Activated naive CD8-positive, alpha-beta T cell treated with anti-CD3 and anti-CD28 coated beads, Interleukin-2, amount 10 ng/mL, durations not matched to agents 7 days and 5 days (primary cell): ENCODE measurements at regions not wholly inside any gene's neighbourhood (a gene's known extent, or its start where the extent isn't known, plus 50 kb on each side); places are given as distances from the start of the nearest gene placed in this dataset.
A peak's percentile ranks its signal among the peaks of the same experiment; 100 is the strongest.

Experiments
- ATAC-seq: fragments of 150-1000 bp; cut with Tn5 transposase; one replicate; pipeline ENCODE4 v1.10.0; 2021; ENCODE audit warnings: low read depth, moderate library complexity
- POLR2A ChIA-PET: fragments of 350-600 bp; sonication (Branson Sonifier 250); formaldehyde crosslinking; loops from one replicate; lab custom pipeline; 2021; ENCODE audit warnings: antibody characterized with exemption; lab: Charles Lee
- DNase-seq: peaks from one replicate; pipeline ENCODE4 v3.0.0; 2021
- H3K27ac Mint-ChIP-seq: one replicate; pipeline ENCODE4 v1.8.0; 2022; ENCODE audit warnings: mild to moderate bottlenecking, mixed read lengths
- H3K27me3 Mint-ChIP-seq: one replicate; pipeline ENCODE4 v1.8.0; 2022; ENCODE audit warnings: mild to moderate bottlenecking, moderate library complexity, mixed read lengths
- H3K36me3 Mint-ChIP-seq: one replicate; pipeline ENCODE4 v1.8.0; 2021; ENCODE audit warnings: mild to moderate bottlenecking, mixed read lengths
- H3K4me1 Mint-ChIP-seq: one replicate; pipeline ENCODE4 v1.8.0; 2021; ENCODE audit warnings: mixed read lengths
- H3K4me3 Mint-ChIP-seq: one replicate; pipeline ENCODE4 v1.8.0; 2022; ENCODE audit warnings: mild to moderate bottlenecking, moderate library complexity, mixed read lengths
- H3K9me3 Mint-ChIP-seq: one replicate; pipeline ENCODE4 v1.8.0; 2021; ENCODE audit warnings: mixed read lengths

DNA sequence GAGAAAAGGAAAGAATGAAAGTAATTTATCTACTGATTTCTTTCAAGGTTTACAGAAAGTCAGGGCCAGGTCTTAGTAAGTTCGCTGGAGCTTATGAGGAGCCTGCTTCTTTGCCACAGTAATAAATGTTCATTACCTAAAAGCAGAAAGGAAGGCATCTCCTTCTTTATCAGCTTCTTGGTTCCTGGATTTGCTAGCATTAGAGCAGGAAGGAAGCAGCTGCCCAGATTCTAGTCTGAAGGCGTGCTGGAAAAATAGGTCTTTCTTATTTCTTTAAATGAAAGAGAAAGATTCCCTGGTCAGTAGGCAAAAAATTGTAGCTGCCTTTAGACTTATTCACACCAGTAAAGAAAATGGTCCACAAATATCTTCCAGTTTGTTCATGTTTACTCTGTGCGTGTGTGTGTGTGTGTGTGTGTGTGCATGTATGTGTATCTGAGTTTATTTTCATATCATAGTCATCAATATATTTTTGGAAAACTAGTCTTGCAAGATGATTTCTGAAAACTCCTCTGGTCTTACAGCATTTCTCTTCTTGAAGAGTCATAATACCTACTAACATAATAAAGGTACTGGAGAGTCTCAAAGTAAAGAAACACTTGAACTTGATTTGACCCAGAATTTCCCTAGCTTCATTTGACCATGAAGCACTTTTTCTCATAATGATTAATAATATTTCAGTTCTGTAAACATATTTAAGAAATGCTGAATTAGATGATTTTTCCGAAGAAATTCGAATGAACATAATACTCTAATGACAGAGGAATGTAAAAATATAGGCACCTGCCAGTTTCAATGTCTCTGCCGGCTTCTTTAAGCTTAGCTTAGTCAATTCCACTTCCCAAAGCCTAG, 255.3 kb upstream of the ZPLD1 start:
- no peak for DNase-seq
- Mint-ChIP-seq H3K27me3 (peaks cover 2% of the 10 kb centered on the region), H3K9me3 (peaks cover 3% of the 10 kb centered on the region), H3K4me1 (peaks cover 3% of the 10 kb centered on the region), H3K36me3 (peaks cover 3% of the 10 kb centered on the region), H3K27ac (peak overlapping the region; percentile 40), H3K4me3 (no peak overlapping the region)
- POLR2A ChIA-PET, result interaction anchor here (2.0 kb wide), 1 partner anchor 328 kb away, joined by 5 read pairs; no protein-coding TSS in a partner anchor
- ATAC-seq, result no peak

DNA sequence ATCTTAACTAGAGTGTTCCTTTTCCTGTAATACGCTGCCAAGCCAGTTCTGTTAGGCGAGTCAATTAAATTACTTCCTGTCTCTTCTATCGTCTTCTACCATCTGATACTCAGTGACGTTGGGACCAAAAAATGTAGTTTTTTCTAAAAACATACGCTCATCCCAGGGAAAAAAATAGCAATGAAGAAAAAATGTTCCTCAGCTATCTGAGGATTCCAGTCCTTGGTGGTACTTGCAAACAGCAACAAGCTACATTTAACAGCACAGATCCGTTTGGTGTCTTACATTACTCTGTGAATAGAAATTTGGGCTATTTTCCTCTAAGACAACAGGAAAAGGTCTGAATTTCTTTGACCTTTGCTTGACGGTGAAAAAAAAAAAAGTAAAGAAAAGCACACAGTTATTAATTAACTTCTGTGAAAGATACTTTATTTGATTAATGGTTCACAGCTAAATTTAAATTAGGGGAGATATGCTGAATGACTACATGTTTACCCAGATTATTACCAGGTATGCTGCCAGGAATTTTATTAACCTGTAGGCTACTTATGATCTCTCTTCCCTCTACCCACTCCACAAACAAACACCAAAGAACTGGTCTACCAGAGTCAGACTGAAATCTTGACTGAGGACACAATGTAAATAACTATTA, 254.4 kb upstream of the ZPLD1 start:
- no peak overlapping the region for H3K4me3 Mint-ChIP-seq
- H3K4me1 Mint-ChIP-seq, result peaks cover 3% of the 10 kb centered on the region
- DNase-seq (no peak), ATAC-seq (peak; percentile 70)
- peaks cover 2% of the 10 kb centered on the region for H3K27me3 Mint-ChIP-seq
- peaks cover 3% of the 10 kb centered on the region for H3K36me3 Mint-ChIP-seq
- H3K9me3 Mint-ChIP-seq, result peaks cover 3% of the 10 kb centered on the region
- no peak overlapping the region for H3K27ac Mint-ChIP-seq
- POLR2A ChIA-PET, result interaction anchor here (2.0 kb wide), 1 partner anchor 329 kb away, joined by 5 read pairs; no protein-coding TSS in a partner anchor

DNA sequence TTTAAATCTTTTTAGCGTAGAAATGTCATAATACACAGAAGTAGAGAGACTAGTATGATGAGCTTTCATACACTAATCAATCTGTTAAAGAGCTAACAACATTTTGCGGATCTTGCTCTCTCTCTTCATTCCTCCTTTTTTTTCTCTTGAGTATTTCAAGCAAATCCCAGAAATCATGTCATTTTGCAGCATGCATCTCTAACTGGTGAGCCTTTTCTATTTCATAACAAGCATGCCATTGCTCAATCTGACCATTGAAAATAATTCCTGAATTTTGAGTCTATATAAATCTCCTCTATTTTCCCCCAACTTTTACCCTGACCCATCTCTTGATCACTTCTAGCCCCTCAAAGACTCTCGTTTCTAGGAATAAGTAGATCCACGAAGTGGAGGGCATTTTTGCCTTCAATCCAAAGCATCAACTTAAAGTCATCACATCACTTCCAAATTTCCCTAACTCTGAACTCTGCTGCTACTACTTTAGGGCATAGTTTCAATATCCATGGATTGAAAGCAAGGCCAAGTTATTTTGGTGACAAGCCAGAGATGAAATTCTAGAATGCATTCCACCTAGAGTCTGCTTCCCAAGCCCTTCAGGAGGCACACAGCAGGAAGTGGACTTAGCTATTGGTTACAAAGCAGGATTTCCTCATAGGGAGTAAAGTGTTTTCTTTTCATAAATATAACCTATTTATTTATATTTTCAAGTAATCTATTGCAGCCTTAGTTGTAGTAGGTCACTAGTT, 253.5 kb upstream of the ZPLD1 start:
- DNase-seq, result no peak
- ATAC-seq, result no peak
- H3K9me3 Mint-ChIP-seq, result peaks cover 3% of the 10 kb centered on the region
- no peaks in the 10 kb centered on the region for H3K27me3 Mint-ChIP-seq
- H3K36me3 Mint-ChIP-seq, result peaks cover 3% of the 10 kb centered on the region
- no peak overlapping the region for H3K4me3 Mint-ChIP-seq
- POLR2A ChIA-PET, result no interaction called here
- H3K27ac Mint-ChIP-seq, result no peak overlapping the region
- H3K4me1 Mint-ChIP-seq, result peaks cover 3% of the 10 kb centered on the region

DNA sequence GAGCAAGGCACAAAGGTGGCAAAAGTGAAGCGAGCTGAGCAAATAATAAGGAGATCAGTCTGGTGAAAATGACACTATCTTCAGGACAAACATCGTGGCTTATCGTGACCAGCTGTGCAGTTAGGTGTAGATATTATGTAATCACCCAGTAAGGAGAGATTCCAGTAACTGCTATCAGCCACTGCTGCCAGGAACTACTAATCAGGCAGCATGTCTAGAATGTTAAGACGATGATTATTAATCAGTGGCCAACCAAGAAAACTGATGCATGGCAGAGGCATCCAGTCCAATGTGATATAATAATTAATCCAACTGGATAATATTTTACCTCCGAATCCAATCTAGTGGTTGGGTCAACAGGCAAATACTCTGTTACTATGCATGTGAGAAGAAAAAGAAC, 252.7 kb upstream of the ZPLD1 start:
- ATAC-seq (no peak), DNase-seq (no peak)
- Mint-ChIP-seq H3K9me3 (peaks cover under 1% of the 10 kb centered on the region), H3K4me3 (no peak overlapping the region), H3K27me3 (no peaks in the 10 kb centered on the region), H3K27ac (no peak overlapping the region), H3K4me1 (peaks cover 3% of the 10 kb centered on the region), H3K36me3 (peaks cover 3% of the 10 kb centered on the region)
- POLR2A ChIA-PET, result no interaction called here

DNA sequence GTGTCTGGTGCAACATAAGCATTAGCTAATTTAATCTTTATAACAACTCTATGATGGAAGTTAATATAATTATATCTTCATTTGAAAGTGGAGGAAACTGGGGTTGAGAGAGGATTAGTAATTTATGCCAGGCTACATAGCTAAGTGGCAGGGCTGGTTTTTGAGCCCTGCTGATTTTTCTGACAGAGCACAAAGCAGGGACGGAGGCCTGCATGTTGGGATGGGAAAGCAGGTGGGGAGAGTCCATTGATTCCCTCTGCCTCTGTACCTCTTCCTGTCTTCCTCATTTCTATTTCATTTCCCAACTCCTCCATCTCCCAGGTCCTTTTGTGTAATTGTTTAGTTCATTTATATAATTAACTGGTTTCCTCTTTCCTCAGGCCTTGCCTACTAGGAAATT, 251.6 kb upstream of the ZPLD1 start:
- H3K27ac Mint-ChIP-seq, result no peak overlapping the region
- POLR2A ChIA-PET, result no interaction called here
- peaks cover 5% of the 10 kb centered on the region for H3K36me3 Mint-ChIP-seq

DNA sequence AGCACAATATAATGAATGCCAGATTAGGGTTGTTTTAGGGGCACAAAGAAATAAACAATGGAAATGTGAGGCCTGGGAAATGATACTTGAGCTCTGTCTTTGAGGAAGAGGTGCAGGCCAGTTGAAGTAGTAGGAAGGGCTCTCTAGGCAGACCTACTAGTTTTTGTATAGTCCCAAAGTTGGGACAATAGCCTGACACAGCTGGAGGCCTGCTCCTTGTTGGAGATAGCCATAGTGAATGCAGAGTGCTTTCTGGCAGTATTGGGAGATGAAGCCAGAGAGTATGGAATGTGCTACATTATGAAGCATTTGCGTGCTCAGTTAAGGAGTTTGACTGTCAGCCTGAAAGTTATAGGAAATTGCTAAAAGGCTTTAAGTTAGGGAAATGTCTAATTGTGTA, 251.2 kb upstream of the ZPLD1 start:
- POLR2A ChIA-PET, result no interaction called here
- no peak for ATAC-seq
- Mint-ChIP-seq H3K4me1 (peaks cover 3% of the 10 kb centered on the region), H3K4me3 (no peak overlapping the region), H3K27ac (no peak overlapping the region), H3K27me3 (no peaks in the 10 kb centered on the region), H3K36me3 (peaks cover 5% of the 10 kb centered on the region), H3K9me3 (peaks cover 2% of the 10 kb centered on the region)
- no peak for DNase-seq

More for the DNA sequence above, 251.6 kb upstream of the ZPLD1 start:
- Mint-ChIP-seq H3K4me3 (no peak overlapping the region), H3K4me1 (peaks cover 3% of the 10 kb centered on the region), H3K9me3 (peaks cover 2% of the 10 kb centered on the region), H3K27me3 (no peaks in the 10 kb centered on the region)
- DNase-seq, result no peak
- ATAC-seq, result no peak

DNA sequence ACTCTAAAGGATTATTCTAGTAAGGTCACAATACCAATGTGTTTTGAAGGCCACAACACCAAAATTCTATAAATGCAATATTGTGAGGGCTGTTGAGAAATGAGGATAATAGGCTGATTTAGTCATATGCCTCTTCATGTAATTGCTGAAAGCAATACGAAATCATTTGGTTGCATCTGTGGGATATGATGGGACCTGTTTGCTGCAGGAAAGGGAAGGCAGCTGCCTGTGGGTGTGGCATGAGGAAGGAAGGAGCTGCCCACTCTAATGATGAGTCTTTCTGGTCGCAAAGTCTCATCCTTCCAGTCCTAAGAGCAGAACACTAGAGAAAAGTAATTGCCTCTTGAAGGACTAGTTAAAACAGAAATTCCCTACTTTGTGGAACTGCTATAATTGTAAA, 245.3 kb upstream of the ZPLD1 start:
- peaks cover 6% of the 10 kb centered on the region for H3K4me1 Mint-ChIP-seq
- ATAC-seq (no peak), DNase-seq (no peak)
- H3K4me3 Mint-ChIP-seq, result no peak overlapping the region
- no peaks in the 10 kb centered on the region for H3K27me3 Mint-ChIP-seq
- peaks cover 2% of the 10 kb centered on the region for H3K9me3 Mint-ChIP-seq
- H3K27ac Mint-ChIP-seq, result no peak overlapping the region
- POLR2A ChIA-PET, result no interaction called here
- peaks cover 7% of the 10 kb centered on the region for H3K36me3 Mint-ChIP-seq

DNA sequence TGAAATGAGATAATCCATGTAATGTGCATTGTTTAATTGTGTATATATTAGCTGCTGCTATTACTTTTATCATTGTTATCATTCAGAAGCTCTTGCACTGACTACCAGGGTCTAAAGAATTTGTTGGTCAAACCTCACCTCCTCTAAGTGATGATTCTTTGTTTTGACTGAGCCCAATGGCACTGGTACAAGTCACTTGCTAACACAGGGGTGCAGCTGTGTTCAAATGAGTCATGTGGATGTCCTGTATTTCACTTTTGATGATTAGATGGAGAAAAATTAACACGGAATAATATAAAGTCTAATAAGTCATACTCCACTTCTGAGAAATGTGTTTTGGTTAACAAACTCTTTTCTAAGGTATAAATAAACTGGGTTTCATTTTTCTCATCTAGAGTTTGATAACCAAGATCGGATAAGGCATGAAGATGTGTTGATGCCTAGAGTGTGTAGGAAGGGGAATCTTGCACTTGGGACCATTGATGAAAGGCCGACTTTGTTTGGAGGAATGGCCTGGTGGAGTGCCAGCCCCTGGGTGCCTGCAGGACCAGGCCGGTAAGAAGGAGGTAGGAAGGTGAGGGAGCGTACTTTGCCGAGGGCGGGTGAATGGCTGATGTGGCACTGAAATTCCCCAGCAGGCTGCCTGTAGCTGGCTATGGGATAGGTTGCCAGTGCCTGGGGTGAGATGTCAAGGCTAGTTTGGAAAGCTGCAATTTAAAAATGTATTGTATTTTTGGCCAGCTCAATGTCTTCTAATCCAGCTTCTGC, 244.7 kb upstream of the ZPLD1 start:
- ATAC-seq, result no peak
- POLR2A ChIA-PET, result no interaction called here
- peaks cover 7% of the 10 kb centered on the region for H3K36me3 Mint-ChIP-seq
- no peak for DNase-seq
- H3K4me1 Mint-ChIP-seq, result peaks cover 7% of the 10 kb centered on the region
- H3K27ac Mint-ChIP-seq, result no peak overlapping the region
- no peaks in the 10 kb centered on the region for H3K27me3 Mint-ChIP-seq
- H3K9me3 Mint-ChIP-seq, result peaks cover 2% of the 10 kb centered on the region
- H3K4me3 Mint-ChIP-seq, result no peak overlapping the region

DNA sequence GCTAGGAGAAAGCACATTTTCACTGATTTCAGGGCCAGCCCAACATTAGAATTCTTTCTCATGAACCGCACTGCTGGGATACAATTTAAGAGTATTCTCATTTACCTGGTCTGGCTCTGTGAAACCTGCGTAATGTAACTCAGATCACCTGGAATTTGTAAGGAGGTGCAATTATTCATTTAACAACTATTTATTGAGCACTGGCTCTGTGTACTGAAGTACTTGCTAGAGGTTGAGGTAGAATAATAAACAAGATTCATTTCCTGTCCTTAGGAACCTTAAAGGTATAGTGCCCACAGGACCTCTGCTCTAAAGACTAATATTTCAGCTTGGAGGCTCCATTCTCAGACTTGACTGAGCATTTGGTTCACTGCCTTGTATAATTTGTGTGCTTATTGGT, 242.2 kb upstream of the ZPLD1 start:
- Mint-ChIP-seq H3K4me1 (peaks cover 7% of the 10 kb centered on the region), H3K27ac (no peak overlapping the region), H3K36me3 (peaks cover 5% of the 10 kb centered on the region), H3K4me3 (no peak overlapping the region), H3K9me3 (peaks cover 2% of the 10 kb centered on the region), H3K27me3 (no peaks in the 10 kb centered on the region)
- ATAC-seq (no peak), DNase-seq (no peak)
- POLR2A ChIA-PET, result no interaction called here

DNA sequence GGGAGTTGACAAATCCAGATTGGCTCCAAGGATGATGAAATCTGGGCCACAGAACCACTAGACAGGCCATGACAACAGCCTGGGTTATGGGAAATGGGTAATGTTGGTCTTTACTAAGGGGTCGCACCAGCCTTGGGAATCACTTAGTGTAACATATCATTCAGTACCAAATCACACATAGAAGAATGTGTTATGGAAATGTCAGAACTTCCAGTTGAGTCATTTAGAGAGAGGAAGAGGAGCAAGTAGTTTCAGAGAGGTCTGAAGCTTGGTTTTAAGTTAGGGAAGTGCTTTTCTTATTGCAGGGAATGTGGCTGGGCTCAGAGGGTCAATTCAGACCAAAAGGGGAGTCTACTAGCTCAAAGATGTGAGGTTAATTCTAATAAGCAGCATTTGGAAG, 241.6 kb upstream of the ZPLD1 start:
- Mint-ChIP-seq H3K36me3 (peaks cover 1% of the 10 kb centered on the region), H3K27ac (no peak overlapping the region), H3K27me3 (no peaks in the 10 kb centered on the region), H3K4me1 (peaks cover 7% of the 10 kb centered on the region), H3K4me3 (no peak overlapping the region), H3K9me3 (no peaks in the 10 kb centered on the region)
- POLR2A ChIA-PET, result no interaction called here
- ATAC-seq (no peak), DNase-seq (no peak)

DNA sequence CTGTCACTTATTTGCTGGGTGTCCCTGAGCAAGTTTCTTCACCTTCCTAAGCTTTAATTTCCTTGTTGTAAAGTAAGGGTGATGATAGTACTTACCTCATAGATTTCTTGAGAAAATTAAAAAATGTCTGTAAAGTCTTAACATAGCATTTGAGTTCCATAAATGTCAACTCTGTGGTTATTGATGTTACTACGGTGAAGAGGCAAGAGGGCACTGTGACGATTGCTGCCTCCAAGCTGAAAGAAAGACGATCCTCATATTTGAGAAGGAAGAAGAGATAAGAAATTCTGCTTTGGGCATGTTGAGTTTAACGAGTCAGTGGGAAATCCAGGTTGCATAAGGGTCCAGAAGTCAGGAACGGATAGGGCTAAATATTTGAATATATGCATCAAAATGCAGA, 240.8 kb upstream of the ZPLD1 start:
- Mint-ChIP-seq H3K36me3 (peaks cover 1% of the 10 kb centered on the region), H3K9me3 (no peaks in the 10 kb centered on the region), H3K27me3 (no peaks in the 10 kb centered on the region), H3K4me1 (peaks cover 7% of the 10 kb centered on the region), H3K27ac (no peak overlapping the region), H3K4me3 (no peak overlapping the region)
- POLR2A ChIA-PET, result no interaction called here
- DNase-seq, result no peak
- ATAC-seq, result no peak

DNA sequence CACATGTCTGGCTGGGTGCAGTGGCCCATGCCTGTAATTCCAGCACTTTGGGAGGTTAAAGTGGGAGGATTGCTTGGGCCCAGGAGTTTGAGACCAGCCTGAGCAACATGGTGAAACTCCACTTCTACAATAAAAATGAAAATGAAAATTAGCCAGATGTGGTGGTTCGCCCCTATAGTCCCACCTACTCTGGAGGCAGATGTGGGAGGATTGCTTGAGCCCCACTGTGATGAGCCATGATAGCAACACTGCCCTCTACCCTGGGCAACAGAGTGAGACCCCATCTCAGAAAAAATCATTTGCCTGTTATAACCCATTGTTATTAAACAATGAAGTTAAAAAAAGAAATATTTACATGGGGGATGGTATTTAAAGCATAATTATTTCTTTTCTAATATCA, 240.1 kb upstream of the ZPLD1 start:
- H3K9me3 Mint-ChIP-seq, result no peaks in the 10 kb centered on the region
- POLR2A ChIA-PET, result no interaction called here
- H3K27ac Mint-ChIP-seq, result no peak overlapping the region
- H3K36me3 Mint-ChIP-seq, result peaks cover 1% of the 10 kb centered on the region
- DNase-seq, result no peak
- no peak overlapping the region for H3K4me3 Mint-ChIP-seq
- H3K27me3 Mint-ChIP-seq, result no peaks in the 10 kb centered on the region
- H3K4me1 Mint-ChIP-seq, result peaks cover 4% of the 10 kb centered on the region
- no peak for ATAC-seq
